GM13976 (cell line): ENCODE measurements at regions not wholly inside any gene's neighbourhood (a gene's known extent, or its start where the extent isn't known, plus 50 kb on each side); places are given as distances from the start of the nearest gene placed in this dataset.

Source experiments
- DNase-seq: peaks from one replicate; pipeline ENCODE4 v3.0.0; 2012; ENCODE audit warnings: low spot score
- CTCF ChIP-seq: IDR thresholded peaks from 2 replicates; pipeline ENCODE4 v1.5.1; 2012; ENCODE audit warnings: borderline replicate concordance, mild to moderate bottlenecking; ENCODE audit not compliant: insufficient read depth; ENCODE audit errors: extremely low read depth, missing control alignments, control extremely low read depth
- in situ Hi-C: fragments of 300-500 bp; cut with MboI; formaldehyde crosslinking; loops from one replicate; pipeline ENCODE4 v1.12.0; 2022; ENCODE audit warnings: low sequenced_read_pairs, mixed read lengths, inconsistent platforms; ENCODE audit not compliant: unreplicated experiment

GRCh38 chr6:134628154-134628553 is 310.2 kb upstream of the SGK1 start:
- no peak for TF ChIP-seq CTCF
- in situ Hi-C loops: no loop called here
- no peak for DNase-seq

GRCh38 chr6:134627707-134628106 is 309.8 kb upstream of the SGK1 start:
- no peak for DNase-seq
- TF ChIP-seq CTCF: no peak
- in situ Hi-C loops: no loop called here

- no peak for TF ChIP-seq CTCF
- in situ Hi-C loops: no loop called here
- DNase-seq: no peak
Observed at GRCh38 chr6:134626589-134626988, 308.7 kb upstream of the SGK1 start.

GRCh38 chr6:134626086-134626485 is 308.2 kb upstream of the SGK1 start:
- DNase-seq: no peak
- no peak for TF ChIP-seq CTCF
- in situ Hi-C loops: no loop called here

GRCh38 chr6:134624781-134625180 is 306.9 kb upstream of the SGK1 start:
- in situ Hi-C loops: no loop called here
- no peak for TF ChIP-seq CTCF
- no peak for DNase-seq

GRCh38 chr6:134623401-134623800 is 305.5 kb upstream of the SGK1 start:
- in situ Hi-C loops: no loop called here
- no peak for DNase-seq
- no peak for TF ChIP-seq CTCF

- no peak for TF ChIP-seq CTCF
- DNase-seq: no peak
- in situ Hi-C loops: no loop called here
Observed at GRCh38 chr6:134622382-134623173, 304.7 kb upstream of the SGK1 start.
